Caco-2 (cell line): ENCODE measurements at regions not wholly inside any gene's neighbourhood (a gene's known extent, or its start where the extent isn't known, plus 50 kb on each side); places are given as distances from the start of the nearest gene placed in this dataset.

ENCODE experiments used
- BruUV-seq: library from RNA; stranded (reverse); fragments of 400-500 nt; replicated peaks from 2 replicates; lab custom pipeline; 2021; lab: Mats Ljungman, UMichigan
- CTCF ChIA-PET: fragments of 300-600 bp; sonication (Branson Sonifier 250); formaldehyde crosslinking; loops from one replicate; lab custom pipeline; 2022; ENCODE audit warnings: antibody characterized with exemption; lab: Charles Lee
- POLR2A ChIA-PET: fragments of 300-600 bp; sonication (Branson Sonifier 250); formaldehyde crosslinking; loops from one replicate; lab custom pipeline; 2022; ENCODE audit warnings: antibody characterized with exemption; lab: Charles Lee
- DNase-seq, 2 experiments: peaks; one replicate each; pipeline versions ENCODE4 v3.0.0 to v3.0.0-alpha.2; 2020 to 2022
- H3K27me3 ChIP-seq: replicated peaks from 2 replicates; pipeline ENCODE4 v1.6.0; 2011; ENCODE audit warnings: low read length; ENCODE audit not compliant: control insufficient read depth, insufficient read depth
- H3K36me3 ChIP-seq: 2 replicates; pipeline ENCODE4 v1.5.1; 2011; ENCODE audit warnings: low read length; ENCODE audit not compliant: control insufficient read depth, insufficient read depth
- H3K4me1 ChIP-seq: fragments of 250-450 bp; sonication (Bioruptor Pico); 2 replicates; pipeline ENCODE4 v1.5.1; 2020; ENCODE audit warnings: mild to moderate bottlenecking
- H3K4me3 ChIP-seq: 2 replicates; pipeline ENCODE4 v1.5.1; 2011; ENCODE audit warnings: low read depth, mild to moderate bottlenecking, control low read depth, low read length
- H3K9me3 ChIP-seq: fragments of 250-450 bp; sonication (Bioruptor Pico); 2 replicates; pipeline ENCODE4 v1.5.1; 2020; ENCODE audit warnings: mild to moderate bottlenecking, moderate library complexity
- H3K27ac Mint-ChIP-seq: one replicate; pipeline ENCODE4 v1.8.0; 2022; ENCODE audit warnings: mixed read lengths; ENCODE audit not compliant: unreplicated experiment
- H3K27me3 Mint-ChIP-seq: one replicate; pipeline ENCODE4 v1.8.0; 2022; ENCODE audit warnings: mixed read lengths; ENCODE audit not compliant: insufficient read depth, unreplicated experiment
- H3K36me3 Mint-ChIP-seq: one replicate; pipeline ENCODE4 v1.8.0; 2022; ENCODE audit warnings: mild to moderate bottlenecking, mixed read lengths; ENCODE audit not compliant: insufficient read depth, unreplicated experiment
- H3K4me1 Mint-ChIP-seq: one replicate; pipeline ENCODE4 v1.8.0; 2022; ENCODE audit warnings: low read depth, mixed read lengths; ENCODE audit not compliant: unreplicated experiment
- H3K4me3 Mint-ChIP-seq: one replicate; pipeline ENCODE4 v1.8.0; 2022; ENCODE audit warnings: mild to moderate bottlenecking, moderate library complexity, mixed read lengths; ENCODE audit not compliant: unreplicated experiment
- H3K9me3 Mint-ChIP-seq: one replicate; pipeline ENCODE4 v1.8.0; 2022; ENCODE audit warnings: mixed read lengths; ENCODE audit not compliant: unreplicated experiment
- CTCF ChIP-seq, 2 experiments: fragments of 200-600 bp in 1 of 2; IDR thresholded peaks; 1 replicate in 1 of 2; 2 replicates in 1 of 2; pipeline versions ENCODE4 v1.5.1 to v1.8.0; 2011 to 2022; ENCODE audit warnings: antibody characterized with exemption in 1 of 2, control low read depth in 1 of 2, inconsistent platforms in 1 of 2, low read depth in 1 of 2, low read length in 1 of 2, mild to moderate bottlenecking in 1 of 2, moderate library complexity in 1 of 2; ENCODE audit not compliant: insufficient read depth in 1 of 2, severe bottlenecking in 1 of 2, unreplicated experiment in 1 of 2
- intact Hi-C: fragments of 100-400 bp; cut with micrococcal nuclease; formaldehyde crosslinking; loops from one replicate; pipeline ENCODE4 v1.10.0; 2022; ENCODE audit not compliant: unreplicated experiment

- CTCF ChIA-PET, result no interaction called here
These were observed 195.1 kb downstream of the RDH14 start for GRCh38 chr2:18365342-18365741.

GRCh38 chr2:18363348-18363747, 197.1 kb downstream of the RDH14 start:
- no peaks in the 10 kb centered on the region for H3K9me3 Mint-ChIP-seq
- POLR2A ChIA-PET, result no interaction called here
- H3K36me3 ChIP-seq, result no peaks in the 10 kb centered on the region
- H3K4me1 Mint-ChIP-seq, result peaks cover 19% of the 10 kb centered on the region
- no peaks in the 10 kb centered on the region; the same call in 1 of the 2 replicates for H3K4me1 ChIP-seq
- CTCF ChIA-PET, result no interaction called here
- no peak overlapping the region for H3K4me3 ChIP-seq
- no peak for DNase-seq
- no peaks in the 10 kb centered on the region for H3K36me3 Mint-ChIP-seq
- no peaks in the 10 kb centered on the region for H3K9me3 ChIP-seq
- H3K4me3 Mint-ChIP-seq, result no peak overlapping the region
- no peak overlapping the region for H3K27ac Mint-ChIP-seq
- H3K27me3 Mint-ChIP-seq, result no peaks in the 10 kb centered on the region
- intact Hi-C loops, result no loop called here
- no peak for TF ChIP-seq CTCF (IDR thresholded peaks at IDR 0.05; ENCODE audit: insufficient read depth in 1 of 2, low read depth in 1 of 2, low read length in 1 of 2, severe bottlenecking in 1 of 2, unreplicated experiment in 1 of 2)
- BruUV-seq, result no TSS peak
- H3K27me3 ChIP-seq, result no peaks in the 10 kb centered on the region

More at GRCh38 chr2:18365342-18365741, 195.1 kb downstream of the RDH14 start:
- Histone ChIP-seq H3K36me3 (no peaks in the 10 kb centered on the region), H3K4me3 (no peak overlapping the region), H3K4me1 (no peaks in the 10 kb centered on the region; the same call in 1 of the 2 replicates), H3K9me3 (no peaks in the 10 kb centered on the region), H3K27me3 (no peaks in the 10 kb centered on the region)
- H3K27me3 Mint-ChIP-seq, result no peaks in the 10 kb centered on the region
- H3K27ac Mint-ChIP-seq, result no peak overlapping the region
- DNase-seq, result no peak
- H3K9me3 Mint-ChIP-seq, result no peaks in the 10 kb centered on the region
- intact Hi-C loops, result no loop called here
- POLR2A ChIA-PET, result no interaction called here
- no TSS peak for BruUV-seq
- no peak for TF ChIP-seq CTCF (IDR thresholded peaks at IDR 0.05; ENCODE audit: insufficient read depth in 1 of 2, low read depth in 1 of 2, low read length in 1 of 2, severe bottlenecking in 1 of 2, unreplicated experiment in 1 of 2)
- no peak overlapping the region for H3K4me3 Mint-ChIP-seq
- peaks cover 19% of the 10 kb centered on the region for H3K4me1 Mint-ChIP-seq
- no peaks in the 10 kb centered on the region for H3K36me3 Mint-ChIP-seq

GRCh38 chr2:18362696-18363095, 197.8 kb downstream of the RDH14 start:
- Mint-ChIP-seq H3K36me3 (no peaks in the 10 kb centered on the region), H3K4me3 (no peak overlapping the region), H3K4me1 (peaks cover 19% of the 10 kb centered on the region), H3K27me3 (no peaks in the 10 kb centered on the region), H3K9me3 (no peaks in the 10 kb centered on the region), H3K27ac (no peak overlapping the region)
- DNase-seq, result no peak
- intact Hi-C loops, result no loop called here
- H3K9me3 ChIP-seq, result no peaks in the 10 kb centered on the region
- ChIA-PET POLR2A (no interaction called here), CTCF (no interaction called here)
- TF ChIP-seq CTCF (IDR thresholded peaks at IDR 0.05; ENCODE audit: insufficient read depth in 1 of 2, low read depth in 1 of 2, low read length in 1 of 2, severe bottlenecking in 1 of 2, unreplicated experiment in 1 of 2), result no peak
- H3K36me3 ChIP-seq, result no peaks in the 10 kb centered on the region
- H3K27me3 ChIP-seq, result no peaks in the 10 kb centered on the region
- no peaks in the 10 kb centered on the region for H3K4me1 ChIP-seq
- no TSS peak for BruUV-seq
- no peak overlapping the region for H3K4me3 ChIP-seq
